Astrocyte of the cerebellum (primary cell): ENCODE measurements at regions not wholly inside any gene's neighbourhood (a gene's known extent, or its start where the extent isn't known, plus 50 kb on each side); places are given as distances from the start of the nearest gene placed in this dataset.

Source experiments
- DNase-seq: peaks from one replicate; pipeline ENCODE4 v3.0.0-alpha.2; 2011; ENCODE audit warnings: low read depth
- H3K4me3 ChIP-seq: 2 replicates; pipeline ENCODE4 v1.5.1; 2011; ENCODE audit warnings: mild to moderate bottlenecking, low read depth, low read length, moderate library complexity
- CTCF ChIP-seq: IDR thresholded peaks from 2 replicates; pipeline ENCODE4 v1.5.1; 2012; ENCODE audit warnings: low read length, low read depth, moderate library complexity, mild to moderate bottlenecking; ENCODE audit errors: missing control alignments
- in situ Hi-C: cut with HindIII; loops from 2 replicates; pipeline ENCODE4 v1.10.0; 2017; ENCODE audit warnings: low sequenced_read_pairs

GRCh38 chr16:86410529-86410928, 99.8 kb upstream of the FOXF1 start:
- in situ Hi-C loops, result no loop called here

GRCh38 chr16:86411897-86412296, 98.4 kb upstream of the FOXF1 start:
- in situ Hi-C loops, result no loop called here
- TF ChIP-seq CTCF, result no peak
- no peak overlapping the region for H3K4me3 ChIP-seq
- no peak for DNase-seq

More at GRCh38 chr16:86410529-86410928, 99.8 kb upstream of the FOXF1 start:
- H3K4me3 ChIP-seq, result no peak overlapping the region
- no peak for TF ChIP-seq CTCF
- DNase-seq, result no peak

DNA sequence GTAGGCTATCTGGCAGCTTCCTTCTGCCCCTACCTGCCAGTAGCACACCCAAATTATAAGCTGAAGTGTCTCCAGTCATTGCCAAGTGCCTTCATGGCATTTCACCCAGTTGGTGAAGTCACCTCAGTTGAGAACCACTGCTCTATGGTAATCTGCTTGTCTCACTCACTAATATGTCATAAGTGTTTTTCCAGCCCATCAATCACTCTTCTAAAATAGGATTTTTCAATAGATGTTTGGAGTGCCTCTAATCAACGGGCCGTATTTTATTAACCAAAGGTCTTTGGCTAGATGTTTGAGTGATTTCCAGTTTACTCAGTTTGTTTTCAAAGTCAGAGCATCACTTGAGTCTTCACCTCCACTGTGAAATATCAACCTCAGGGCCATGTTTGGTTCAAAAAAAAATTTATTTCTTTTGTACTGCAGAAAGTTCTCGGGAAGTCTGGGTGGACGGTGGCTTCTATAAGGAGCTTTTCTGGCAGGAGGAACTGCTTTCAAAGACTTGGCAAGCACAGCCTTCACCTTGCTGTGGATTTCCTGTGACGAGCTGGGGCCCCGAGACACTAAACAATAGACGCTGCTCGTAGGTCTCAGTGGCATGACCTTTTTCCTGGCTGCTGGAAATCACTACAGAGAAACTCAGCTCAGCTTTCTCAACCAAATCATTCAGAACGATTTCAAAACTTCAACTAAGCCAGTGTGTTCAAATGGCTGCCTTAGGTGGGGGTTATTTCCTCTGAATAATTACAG, 95.2 kb upstream of the FOXF1 start:
- DNase-seq, result no peak
- in situ Hi-C loops, result no loop called here
- TF ChIP-seq CTCF, result no peak
- no peak overlapping the region for H3K4me3 ChIP-seq

GRCh38 chr16:86418981-86419380, 91.3 kb upstream of the FOXF1 start:
- no peak for TF ChIP-seq CTCF
- no peak for DNase-seq
- in situ Hi-C loops, result no loop called here
- H3K4me3 ChIP-seq, result no peak overlapping the region

- DNase-seq, result no peak
- no peak overlapping the region for H3K4me3 ChIP-seq
- in situ Hi-C loops, result no loop called here
- TF ChIP-seq CTCF, result no peak
These were observed 90.8 kb upstream of the FOXF1 start for GRCh38 chr16:86419518-86419917.

DNA sequence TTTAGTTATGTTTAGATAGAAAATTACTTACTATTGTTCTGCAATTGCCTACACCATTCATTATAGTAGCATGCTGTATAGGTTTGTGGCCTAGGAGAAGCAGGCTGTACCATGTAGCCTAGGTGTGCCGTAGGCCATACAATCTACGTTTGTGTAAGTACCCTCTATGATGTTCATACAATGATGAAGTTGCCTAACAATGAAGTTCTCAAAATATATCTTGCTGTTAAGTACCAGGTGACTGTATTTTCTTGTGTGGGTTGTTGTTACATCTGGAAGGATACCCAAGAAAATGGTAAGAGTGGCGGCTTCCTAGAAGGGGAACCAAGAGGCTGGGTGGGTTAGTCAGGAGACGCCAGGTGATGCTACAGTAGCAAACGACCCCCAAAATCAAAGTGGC, 88.3 kb upstream of the FOXF1 start:
- in situ Hi-C loops, result no loop called here
- H3K4me3 ChIP-seq, result no peak overlapping the region
- TF ChIP-seq CTCF, result no peak
- no peak for DNase-seq

- in situ Hi-C loops, result no loop called here
- no peak for DNase-seq
- TF ChIP-seq CTCF, result no peak
- no peak overlapping the region for H3K4me3 ChIP-seq
These were observed 85.9 kb upstream of the FOXF1 start for GRCh38 chr16:86424398-86424797.
